ENCODE measurements at regions not wholly inside any gene's neighbourhood (a gene's known extent, or its start where the extent isn't known, plus 50 kb on each side); places are given as distances from the start of the nearest gene placed in this dataset.
"Not testable (repeated sequence)": the region's sequence is repeated elsewhere in the genome, so short reads cannot be mapped to it uniquely, and the experiment has no call there.

DNA sequence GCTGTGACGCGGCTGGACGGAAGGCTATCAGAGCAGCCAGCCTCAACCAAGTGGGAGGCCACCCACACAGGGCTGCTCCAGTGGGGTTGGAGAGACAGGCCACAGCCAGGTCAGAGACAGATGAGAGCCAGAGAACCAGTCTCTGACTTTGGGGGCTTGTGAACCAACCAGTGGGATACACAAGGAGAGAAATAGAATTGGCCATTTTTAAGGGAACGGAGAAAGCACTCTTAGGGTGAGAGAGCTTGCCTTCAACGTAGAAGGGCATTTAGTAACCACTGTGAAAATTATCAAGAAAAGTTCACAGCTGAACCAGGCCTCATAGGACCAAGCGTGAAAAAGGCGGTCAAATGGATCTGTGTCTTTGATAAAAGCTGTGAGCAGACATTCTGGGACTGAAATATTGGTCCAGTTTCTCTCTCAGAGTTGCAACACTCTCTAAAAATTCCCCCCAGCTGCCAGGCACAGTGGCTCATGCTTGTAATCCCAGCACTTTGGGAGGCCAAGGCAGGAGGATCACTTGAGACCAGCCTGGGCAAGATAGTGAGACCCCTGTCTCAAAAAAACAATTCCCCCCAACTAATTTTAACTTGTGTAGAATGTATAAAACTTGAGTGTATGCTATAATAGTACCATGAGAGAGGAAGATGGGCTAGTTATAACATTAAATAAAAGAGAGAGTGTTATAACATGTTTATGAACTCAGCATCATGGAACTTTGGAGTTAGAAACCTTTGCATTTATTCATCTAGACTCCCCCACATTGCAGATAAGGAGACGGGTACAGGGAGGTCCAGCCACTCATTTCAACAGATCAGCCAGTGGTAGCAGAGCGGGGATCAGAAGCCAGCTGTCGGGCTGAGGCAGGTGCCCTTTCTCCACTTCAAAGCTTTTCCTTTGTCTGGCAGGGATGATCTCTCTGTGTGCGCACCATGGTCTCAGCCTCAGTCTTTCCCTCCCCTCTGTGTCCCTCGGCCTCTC is 132.2 kb downstream of the NPIPB11 start:
- not testable (repeated sequence) for DNase-seq

GRCh38 chr16:29273298-29274054 is 133.0 kb downstream of the NPIPB11 start:
- DNase-seq = not testable (repeated sequence)

DNA sequence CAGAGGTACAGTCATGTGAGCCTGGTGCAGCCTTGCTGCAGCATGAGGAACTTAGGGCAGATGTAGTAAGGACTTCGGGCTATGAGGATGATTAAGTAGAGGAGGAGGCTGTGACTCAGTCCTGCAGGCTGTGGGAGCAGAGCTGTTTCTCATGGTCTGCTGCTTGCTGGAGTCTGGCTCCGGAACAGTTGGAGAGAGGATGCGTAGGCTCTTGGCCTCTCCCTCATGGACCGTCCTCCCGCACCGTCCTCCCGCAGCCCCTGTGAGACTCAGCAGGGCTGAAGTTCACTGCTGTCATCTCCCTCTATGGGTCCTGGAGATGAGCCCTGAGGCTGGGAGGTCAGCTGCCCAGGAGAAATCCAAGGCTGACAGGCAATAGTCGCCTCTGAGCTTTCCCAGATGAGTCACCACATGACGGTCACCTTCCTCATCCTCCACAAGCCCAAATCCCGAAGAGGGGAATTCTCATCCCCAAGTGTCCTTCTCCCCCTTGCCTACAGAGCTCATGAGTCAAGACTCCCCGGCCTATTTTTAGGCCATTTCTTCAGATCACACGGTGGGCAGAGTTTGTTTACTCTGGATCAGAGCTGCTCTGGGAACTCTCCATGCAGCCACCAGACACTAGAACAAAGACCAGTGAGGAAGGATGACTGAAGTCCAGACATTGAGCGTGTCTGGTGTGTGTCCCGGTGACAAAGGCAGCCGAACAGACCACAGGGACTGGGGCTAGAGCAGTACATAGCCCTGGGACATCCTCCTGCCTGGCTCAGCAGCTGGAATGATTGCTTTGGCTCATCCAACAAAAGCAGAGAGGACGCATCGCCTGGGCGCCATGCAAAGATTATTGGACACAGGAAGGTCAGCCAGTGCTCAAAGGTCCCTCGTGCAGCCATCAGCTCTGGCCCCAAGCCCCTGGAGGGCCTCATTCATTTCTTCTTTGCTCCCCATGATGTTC is 134.5 kb downstream of the NPIPB11 start:
- DNase-seq = not testable (repeated sequence)

DNA sequence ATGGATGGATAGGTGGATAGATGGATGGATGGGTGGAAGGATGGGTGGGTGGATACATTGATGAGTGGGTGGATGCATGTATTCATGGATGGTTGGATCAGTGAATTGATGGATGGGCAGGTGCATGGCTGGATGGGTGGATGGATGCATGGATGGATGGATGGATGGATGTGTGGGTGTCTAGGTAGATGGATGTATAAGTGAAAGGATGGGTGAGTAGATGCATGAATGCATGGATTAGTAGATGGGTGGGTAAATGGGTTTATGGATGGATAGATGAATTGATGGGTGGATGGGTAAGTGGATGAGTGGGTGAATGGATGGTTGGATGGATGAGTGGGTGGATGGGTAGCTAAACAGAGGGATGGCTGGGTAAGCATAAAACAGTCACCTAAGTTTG is 135.6 kb downstream of the NPIPB11 start:
- DNase-seq = not testable (repeated sequence)

- DNase-seq = not testable (repeated sequence)
Measured at GRCh38 chr16:29270033-29270432, 136.5 kb downstream of the NPIPB11 start.

- not testable (repeated sequence) for DNase-seq
Measured at GRCh38 chr16:29269192-29269811, 137.2 kb downstream of the NPIPB11 start.

DNA sequence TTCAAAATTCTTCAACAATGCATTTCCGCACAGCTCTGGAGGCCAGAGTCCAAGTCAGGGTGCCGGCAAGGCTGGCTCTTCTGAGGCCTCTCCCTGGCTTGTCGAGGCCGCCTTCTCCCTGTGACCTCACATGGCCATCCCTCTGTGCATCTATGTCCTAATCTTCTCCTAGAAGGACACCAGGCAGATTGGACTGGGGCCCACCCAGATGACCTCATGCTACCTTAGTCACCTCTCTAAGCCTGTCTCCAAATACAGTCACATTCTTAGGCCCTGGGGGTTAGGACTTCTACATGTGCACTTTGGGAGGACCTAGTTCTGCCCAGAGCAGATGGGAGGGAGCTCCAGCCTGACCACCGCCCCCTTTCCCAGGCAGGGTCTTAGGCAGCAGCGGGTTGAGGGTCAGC is 137.7 kb downstream of the NPIPB11 start:
- DNase-seq = not testable (repeated sequence)

GRCh38 chr16:29268348-29268747 is 138.2 kb downstream of the NPIPB11 start:
- DNase-seq = not testable (repeated sequence)

DNA sequence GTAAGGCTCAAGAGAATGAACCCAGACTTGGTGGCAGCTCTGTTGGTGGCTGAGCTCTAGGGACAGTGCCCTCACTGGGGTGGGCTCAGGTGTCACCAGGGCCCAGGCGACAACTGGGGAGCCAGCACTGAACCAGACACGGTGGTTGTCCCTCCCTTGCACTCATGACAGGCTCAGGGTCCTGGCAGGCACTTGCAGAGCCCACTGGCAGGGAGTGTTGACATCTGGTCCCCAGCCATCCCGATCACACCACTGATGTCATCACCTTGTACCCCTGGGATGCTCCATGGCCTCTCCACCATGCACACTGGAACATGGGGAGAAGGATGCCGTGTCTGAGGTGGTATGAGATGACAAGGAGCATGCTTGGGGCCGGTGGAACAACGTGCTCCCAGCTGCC is 138.6 kb downstream of the NPIPB11 start:
- not testable (repeated sequence) for DNase-seq

DNA sequence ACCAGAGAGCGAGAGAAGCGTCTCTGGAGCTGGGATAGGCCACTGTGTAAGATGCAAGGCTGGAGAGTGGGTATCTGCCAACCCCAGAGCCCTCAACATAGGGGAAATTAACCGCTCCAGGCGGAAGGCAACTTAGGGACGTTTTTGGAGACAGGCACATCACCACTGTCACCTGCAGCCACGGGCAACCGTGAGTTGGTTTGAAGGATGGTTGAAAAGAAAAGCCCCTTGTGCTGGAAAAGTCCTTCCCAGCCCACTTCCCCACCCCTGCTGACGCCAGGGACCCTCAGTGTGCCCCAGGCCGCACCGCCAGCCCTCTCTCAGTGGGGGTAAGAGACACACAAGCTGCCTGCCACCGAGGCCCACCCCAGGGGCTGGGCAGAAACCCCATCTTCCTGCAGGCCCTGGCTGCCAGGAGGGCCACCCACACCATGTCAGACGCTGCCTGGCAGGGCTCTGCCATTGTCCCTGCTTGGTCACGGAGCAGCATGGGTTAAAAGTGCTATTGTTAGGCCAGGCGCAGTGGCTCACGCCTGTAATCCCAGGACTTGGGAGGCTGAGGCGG is 139.4 kb downstream of the NPIPB11 start:
- not testable (repeated sequence) for DNase-seq

GRCh38 chr16:29266612-29267011 is 139.9 kb downstream of the NPIPB11 start:
- not testable (repeated sequence) for DNase-seq

GRCh38 chr16:29265255-29265853 is 141.2 kb downstream of the NPIPB11 start:
- peak; percentile 67 for DNase-seq

- DNase-seq = not testable (repeated sequence)
Measured at GRCh38 chr16:29264080-29264837, 142.3 kb downstream of the NPIPB11 start.

DNA sequence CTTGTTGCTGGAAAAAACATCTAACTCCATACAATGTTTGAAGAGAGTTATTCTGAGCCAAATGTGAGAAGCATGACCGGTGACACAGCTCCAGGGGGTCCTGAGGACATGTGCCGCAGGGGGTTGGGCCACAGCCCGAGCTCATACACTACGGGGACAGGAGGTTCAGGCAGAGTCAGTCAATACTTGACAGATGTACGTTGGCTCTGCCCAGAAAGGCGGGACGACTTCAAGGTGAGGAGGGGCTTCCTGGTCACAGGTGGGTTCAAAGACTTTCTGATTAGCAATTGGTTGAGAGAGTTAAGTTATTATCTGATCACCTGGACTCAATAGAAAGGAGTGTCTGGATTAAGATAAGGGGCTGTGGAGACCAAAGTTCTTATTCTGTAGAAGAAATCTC is 143.8 kb downstream of the NPIPB11 start:
- DNase-seq = not testable (repeated sequence)

DNA sequence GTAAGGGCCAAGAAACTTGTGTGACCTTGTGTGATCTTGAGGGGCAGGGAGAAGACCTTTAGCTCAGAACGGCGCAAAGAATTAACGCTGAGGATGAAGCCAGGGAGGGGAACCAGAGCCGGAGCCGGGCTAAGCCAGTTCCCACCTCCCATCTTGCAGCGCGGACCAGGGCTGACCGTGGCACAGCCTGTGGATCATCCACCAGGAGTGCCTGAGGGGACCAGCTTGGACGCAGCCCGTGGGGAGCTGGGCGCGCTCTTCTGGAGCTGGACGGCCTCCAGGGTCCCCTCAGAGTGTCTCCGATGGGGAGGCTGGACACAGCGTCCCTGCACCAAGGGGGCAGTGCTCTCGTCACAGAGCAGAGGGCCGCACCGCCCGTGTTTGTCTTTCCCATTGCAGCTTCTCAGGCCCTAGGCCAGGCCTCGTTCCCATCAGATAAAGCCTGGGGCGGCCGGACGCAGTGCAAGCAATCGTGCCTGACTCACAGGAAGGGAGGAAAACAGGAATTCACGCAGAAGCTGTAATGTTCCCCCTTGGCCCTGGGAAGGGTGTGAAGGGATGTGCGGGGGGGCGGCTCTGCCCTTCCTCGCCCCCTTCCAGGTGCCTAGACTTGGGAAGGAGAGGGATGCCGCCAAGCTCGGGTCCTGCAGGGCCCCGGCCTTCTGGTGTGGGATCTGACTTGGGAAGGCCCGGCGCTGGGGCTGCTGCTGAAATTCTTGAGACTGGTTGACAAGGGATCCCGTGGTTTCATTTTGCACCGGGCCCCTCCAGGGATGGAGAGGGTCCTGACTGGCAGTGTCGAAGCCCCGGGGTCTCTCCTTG is 144.9 kb downstream of the NPIPB11 start:
- not testable (repeated sequence) for DNase-seq

- not testable (repeated sequence) for DNase-seq
Measured at GRCh38 chr16:29260683-29261426, 145.7 kb downstream of the NPIPB11 start.

DNA sequence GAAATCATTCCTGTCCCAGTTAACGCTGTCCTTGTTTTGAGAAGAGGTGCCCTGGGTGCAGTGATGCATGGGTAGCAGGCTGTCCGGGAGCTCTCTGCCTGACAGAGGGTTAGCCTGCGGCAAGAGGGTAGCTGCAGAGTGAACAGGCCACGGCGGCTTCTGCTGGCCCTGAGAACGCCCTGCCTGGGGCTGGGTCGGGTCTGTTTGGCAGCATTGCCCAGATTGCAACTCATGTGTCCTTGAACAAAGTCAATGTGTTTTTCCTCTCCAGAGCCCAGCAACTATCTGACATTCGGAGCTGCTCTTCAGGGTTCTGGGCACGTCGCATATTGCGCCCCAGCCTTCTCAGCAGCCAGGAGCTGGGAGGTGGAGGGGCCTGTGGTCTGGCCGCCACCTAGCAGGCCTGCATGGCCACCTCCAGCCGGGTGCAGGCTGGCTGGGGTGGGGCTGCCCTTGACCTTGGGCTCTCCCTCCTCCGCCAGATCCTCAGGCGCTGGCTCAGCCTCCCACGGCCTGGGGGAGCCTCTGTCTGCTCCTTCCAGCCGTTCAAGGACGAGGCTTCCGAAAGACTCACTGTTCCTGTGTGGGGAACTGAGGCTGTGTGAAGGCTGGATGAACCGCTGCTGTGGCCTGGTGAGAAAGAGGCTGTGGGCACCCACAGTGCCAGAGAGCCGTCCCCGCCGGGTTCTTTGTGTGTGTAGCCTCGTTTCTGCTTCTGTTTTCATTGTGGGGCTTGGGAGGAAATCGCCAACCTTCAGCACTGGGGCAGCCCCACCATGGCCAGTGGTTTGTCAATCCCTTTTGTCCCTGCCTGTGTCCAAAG is 146.7 kb downstream of the NPIPB11 start:
- DNase-seq = not testable (repeated sequence)
